ENCODE measurements at regions not wholly inside any gene's neighbourhood (a gene's known extent, or its start where the extent isn't known, plus 50 kb on each side); places are given as distances from the start of the nearest gene placed in this dataset.

- TF ChIP-seq CTCF (IDR thresholded peaks at IDR 0.05; ENCODE audit: insufficient read depth, low read depth, low read length) (no peak), EZH2 (IDR thresholded peaks at IDR 0.05; ENCODE audit: insufficient read depth, low read length) (no peak)
Observed at GRCh38 chr6:28648878-28649375, 123.2 kb downstream of the GPX5 start.
